NCI-H510A (cell line): ENCODE measurements at regions not wholly inside any gene's neighbourhood (a gene's known extent, or its start where the extent isn't known, plus 50 kb on each side); places are given as distances from the start of the nearest gene placed in this dataset.

Source experiments
- DNase-seq: peaks from one replicate; lab custom pipeline; 2025; lab: John Stamatoyannopoulos, UW

DNA sequence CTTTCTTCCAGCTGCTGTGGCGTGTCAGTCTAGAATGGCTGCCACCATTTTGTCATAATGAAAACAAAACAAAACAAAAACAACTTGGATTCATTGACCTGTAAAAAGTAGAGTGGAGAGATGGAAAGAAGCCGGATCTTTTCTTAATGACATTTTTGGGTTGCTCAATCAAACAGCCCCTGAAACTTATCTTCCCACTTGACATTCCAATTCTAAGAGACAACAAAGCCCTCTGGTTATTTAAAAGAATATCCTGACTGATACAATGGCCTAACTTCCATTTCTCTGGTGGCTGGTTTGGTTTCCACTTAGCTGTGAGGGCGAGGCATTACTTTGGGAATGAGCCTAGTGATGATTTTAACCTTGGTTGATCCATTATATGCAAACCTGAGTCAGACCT, 123.7 kb downstream of the AQP4 start:
- DNase-seq: no peak

- no peak for DNase-seq
Observed at GRCh38 chr18:26741048-26741447, 124.5 kb downstream of the AQP4 start.

DNA sequence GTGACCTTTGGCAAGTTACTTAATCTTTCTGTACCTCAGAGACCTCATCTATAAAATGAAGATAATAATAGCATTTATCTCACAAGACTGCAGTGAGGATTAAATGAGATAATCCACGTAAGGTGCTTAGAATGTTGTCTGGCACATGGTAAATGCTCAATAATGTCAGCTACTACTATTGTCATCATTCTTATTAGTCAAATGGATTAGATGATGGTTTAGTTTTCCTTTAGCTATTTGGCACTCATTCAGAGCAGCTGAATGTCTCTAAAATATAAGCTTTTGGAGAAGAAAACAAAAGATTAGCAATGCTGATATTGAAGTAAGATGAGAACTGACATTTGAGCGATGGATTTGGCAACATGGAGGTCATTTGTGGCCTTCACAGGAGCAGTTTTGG, 125.1 kb downstream of the AQP4 start:
- no peak for DNase-seq

DNA sequence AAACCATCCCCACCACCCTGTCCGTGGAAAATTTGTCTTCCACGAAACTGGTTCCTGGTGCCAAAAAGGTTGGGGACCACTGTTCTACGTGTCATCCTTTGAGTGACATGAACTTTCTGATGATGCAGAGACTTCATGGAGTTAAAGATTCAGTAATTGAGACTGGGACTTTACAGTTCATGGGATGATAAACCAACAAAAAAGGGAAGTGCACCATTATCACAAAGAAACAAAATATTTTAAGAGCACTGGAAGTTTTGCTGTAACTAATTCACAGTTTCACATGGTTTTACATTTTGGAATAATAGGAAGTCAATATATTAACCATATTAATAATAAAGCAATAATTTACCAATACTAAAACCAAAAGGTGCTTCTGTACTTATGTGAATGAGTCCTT, 126.8 kb downstream of the AQP4 start:
- DNase-seq: no peak

- DNase-seq: no peak
Observed at GRCh38 chr18:26736301-26736700, 129.2 kb downstream of the AQP4 start.

GRCh38 chr18:26734760-26735159, 130.7 kb downstream of the AQP4 start:
- DNase-seq: no peak

GRCh38 chr18:26729449-26729848, 136.1 kb downstream of the AQP4 start:
- DNase-seq: no peak

GRCh38 chr18:26729008-26729407, 136.5 kb downstream of the AQP4 start:
- DNase-seq: no peak

DNA sequence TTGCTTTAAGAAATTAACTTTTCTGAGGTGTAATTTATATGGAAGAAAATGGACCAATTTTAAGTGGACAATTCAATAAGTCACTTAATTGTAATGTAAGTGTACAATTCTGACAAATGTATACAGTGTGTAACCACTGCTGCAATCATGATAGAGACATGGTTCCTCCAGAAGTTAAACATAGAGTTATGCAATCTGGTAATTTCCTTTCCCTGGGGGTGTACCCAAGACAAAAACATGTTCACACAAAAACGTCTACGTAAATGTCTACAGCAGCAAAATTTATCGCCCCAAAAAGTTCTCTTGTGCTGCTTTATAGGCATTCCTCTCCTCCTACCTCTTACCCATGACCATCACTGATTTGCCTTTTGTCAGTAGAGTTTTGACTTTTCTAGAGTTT, 141.5 kb downstream of the AQP4 start:
- no peak for DNase-seq

- DNase-seq: no peak
Observed at GRCh38 chr18:26722565-26722931, 143.0 kb downstream of the AQP4 start.

DNA sequence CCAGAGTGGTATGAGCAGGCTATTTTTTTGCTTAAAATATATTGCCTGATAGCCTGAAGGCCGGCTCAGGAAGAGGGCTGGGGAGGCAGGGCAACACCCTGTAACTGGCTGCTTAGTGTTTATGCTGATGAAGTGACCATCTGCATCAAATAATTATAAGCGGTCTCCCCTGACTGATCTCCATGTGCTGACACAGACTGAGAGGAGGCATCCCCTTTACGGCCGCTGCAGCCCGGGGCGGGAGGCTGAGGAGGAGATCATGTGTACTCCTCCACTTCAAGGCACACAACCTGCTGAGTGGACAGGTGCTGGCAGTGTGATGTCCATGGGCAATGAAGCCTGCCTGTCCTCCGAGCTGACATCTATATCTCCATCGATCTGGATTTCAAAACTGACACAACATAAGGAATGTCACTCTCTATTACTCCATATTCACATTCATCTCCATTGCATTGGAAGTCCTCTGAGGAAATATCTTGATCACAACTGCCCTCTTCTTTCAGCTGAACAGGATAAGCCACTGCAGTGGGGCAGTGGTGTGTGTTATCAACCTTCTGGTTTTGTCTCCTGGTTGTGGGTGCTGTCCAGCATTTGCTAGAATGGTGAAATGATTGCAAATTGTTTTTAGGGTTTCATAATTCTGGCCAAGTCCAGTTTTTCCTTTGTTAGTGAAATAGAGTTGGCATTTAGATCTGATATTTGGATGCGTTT, 143.5 kb downstream of the AQP4 start:
- DNase-seq: no peak

- no peak for DNase-seq
Observed at GRCh38 chr18:26719896-26720295, 145.6 kb downstream of the AQP4 start.

GRCh38 chr18:26717123-26717719, 148.3 kb downstream of the AQP4 start:
- DNase-seq: no peak

DNA sequence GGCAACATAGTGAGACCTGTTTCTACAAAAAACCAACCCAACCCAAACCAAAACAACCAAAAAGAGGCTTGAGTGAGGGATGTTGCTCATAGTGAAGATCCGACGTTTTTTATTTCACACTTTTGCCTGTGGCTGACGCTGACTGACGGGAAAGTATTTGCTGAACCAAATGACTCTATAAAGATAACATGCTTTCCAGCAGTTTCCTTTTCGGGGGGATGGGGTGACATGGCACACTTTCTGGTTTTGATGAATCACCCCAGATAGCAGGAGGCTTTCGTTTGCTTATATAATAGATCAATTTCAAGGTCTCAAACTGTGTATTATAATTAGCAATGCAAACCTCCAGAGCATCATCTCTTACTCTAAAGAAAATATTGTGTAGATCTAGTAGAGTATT, 150.8 kb downstream of the AQP4 start:
- no peak for DNase-seq

GRCh38 chr18:26711756-26712155, 153.8 kb downstream of the AQP4 start:
- no peak for DNase-seq

- no peak for DNase-seq
Observed at GRCh38 chr18:26710470-26711096, 154.9 kb downstream of the AQP4 start.

DNA sequence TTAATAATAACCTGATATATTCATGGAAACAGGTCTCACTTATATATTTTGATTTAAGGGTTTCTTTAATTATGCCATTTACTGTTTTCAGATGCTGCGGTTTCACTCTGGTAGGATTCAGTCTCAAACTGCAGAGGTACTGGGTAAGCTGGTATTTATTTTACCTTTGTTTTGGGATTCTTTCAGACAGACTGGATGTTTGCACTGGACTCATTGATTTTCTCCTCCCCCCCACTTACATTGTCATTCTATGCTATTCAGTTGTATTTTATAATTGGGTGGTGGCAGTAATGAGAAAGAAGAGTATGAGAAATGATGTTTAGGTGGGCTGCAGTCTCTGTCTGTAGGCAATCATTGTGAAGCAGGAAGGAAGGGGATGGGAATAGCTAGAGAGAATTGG, 155.6 kb downstream of the AQP4 start:
- no peak for DNase-seq

DNA sequence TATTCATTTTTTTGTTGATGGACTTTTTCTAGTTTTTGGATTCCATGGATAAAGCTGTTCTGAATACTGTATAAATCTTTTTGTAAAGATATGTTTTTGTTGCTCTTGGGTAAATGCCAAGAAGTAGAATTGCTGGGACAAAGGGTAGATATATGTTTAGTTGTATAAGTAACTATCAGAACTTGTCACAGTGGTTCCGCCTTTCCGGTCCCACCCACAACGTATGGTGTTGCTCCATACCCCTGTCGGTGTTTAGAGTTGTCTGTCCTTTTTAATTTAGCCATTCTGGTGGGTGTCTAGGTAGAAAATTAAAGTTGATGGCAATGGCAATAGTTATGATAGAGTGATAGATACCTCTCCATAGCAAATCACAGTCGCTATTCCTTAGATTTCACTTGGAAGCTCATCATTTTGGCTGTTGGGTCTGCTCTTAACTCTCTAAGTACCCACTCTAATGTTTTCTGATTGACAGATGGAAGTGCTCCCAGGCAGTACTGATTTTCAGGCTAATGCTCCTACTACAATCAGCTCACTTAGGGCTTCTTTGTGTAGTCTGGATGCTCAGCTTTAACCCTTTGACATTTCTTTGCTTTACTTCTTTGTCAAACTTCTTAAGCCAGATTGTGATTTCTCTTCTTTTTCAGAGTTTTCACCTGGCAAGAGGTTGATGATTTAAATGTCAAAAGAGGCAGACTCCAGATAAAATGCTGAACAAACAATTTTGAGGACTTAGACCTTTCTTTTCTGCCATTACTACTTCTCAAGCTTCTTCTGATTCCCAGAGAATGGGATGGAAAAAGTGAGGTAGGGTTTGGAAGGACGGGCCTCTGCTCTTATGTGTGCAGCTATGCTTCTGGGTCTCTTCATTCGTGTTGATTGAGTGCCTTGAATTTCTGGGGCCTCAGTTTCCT, 156.4 kb downstream of the AQP4 start:
- no peak for DNase-seq

GRCh38 chr18:26706911-26707351, 158.6 kb downstream of the AQP4 start:
- no peak for DNase-seq

GRCh38 chr18:26705757-26706156, 157.4 kb upstream of the KCTD1 start:
- DNase-seq: no peak

DNA sequence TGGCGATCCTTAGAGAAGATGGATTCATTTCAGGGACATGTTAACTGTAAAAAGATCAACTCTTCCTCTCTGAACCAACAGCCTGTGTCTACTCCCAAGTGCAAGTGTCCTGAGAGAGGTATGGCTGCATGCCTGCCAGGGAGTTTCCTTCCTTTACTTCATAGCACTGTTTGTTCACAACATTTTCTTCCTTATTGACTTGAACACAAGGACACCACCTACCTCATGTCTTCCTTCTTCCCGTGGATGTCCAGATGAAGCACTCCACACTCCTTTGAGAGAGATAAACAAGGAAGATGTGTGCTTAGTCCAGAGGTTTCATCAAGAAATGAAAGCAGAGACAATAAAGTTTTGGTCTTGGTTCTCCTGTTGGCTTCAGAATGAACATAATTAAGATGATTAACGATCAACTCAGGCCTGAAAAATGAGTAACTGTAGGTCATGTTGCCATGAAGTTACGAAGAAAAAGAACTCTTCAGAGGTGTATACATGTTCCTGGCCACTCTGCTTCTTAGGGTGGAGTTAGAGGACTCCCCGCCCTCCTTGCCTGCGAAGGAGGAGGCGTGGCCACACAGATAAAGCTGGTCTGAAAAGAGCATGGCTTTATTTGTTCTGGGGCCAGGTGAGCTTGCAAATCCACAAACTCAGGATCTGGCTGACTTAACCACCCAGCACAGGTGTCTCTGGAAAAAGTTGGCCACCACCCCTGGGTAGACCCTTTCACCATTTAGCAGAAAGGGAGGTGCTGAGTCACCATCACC, 155.0 kb upstream of the KCTD1 start:
- DNase-seq: no peak

GRCh38 chr18:26702086-26702485, 153.7 kb upstream of the KCTD1 start:
- no peak for DNase-seq
